ENCODE measurements at regions not wholly inside any gene's neighbourhood (a gene's known extent, or its start where the extent isn't known, plus 50 kb on each side); places are given as distances from the start of the nearest gene placed in this dataset.

GRCh38 chr6:4397307-4397706, 261.9 kb upstream of the ECI2 start:
- Mint-ChIP-seq H3K27ac (ENCODE audit: unreplicated experiment) (no peak overlapping the region), H3K4me3 (ENCODE audit: unreplicated experiment) (no peak overlapping the region), H3K9me3 (ENCODE audit: unreplicated experiment) (no peaks in the 10 kb centered on the region), H3K27me3 (ENCODE audit: unreplicated experiment) (peaks cover 9% of the 10 kb centered on the region), H3K4me1 (ENCODE audit: unreplicated experiment) (peaks cover 16% of the 10 kb centered on the region), H3K36me3 (ENCODE audit: unreplicated experiment) (no peaks in the 10 kb centered on the region)
- no peak for DNase-seq (ENCODE audit: extremely low spot score, unreplicated experiment)
- no peak for TF ChIP-seq CTCF (IDR thresholded peaks at IDR 0.05)

- no peak overlapping the region for H3K4me3 Mint-ChIP-seq (ENCODE audit: unreplicated experiment)
- no peak overlapping the region for H3K27ac Mint-ChIP-seq (ENCODE audit: unreplicated experiment)
- H3K9me3 Mint-ChIP-seq (ENCODE audit: unreplicated experiment): no peaks in the 10 kb centered on the region
- peaks cover 11% of the 10 kb centered on the region for H3K4me1 Mint-ChIP-seq (ENCODE audit: unreplicated experiment)
- TF ChIP-seq CTCF (IDR thresholded peaks at IDR 0.05): no peak
- no peak for DNase-seq (ENCODE audit: extremely low spot score, unreplicated experiment)
- peaks cover 9% of the 10 kb centered on the region for H3K27me3 Mint-ChIP-seq (ENCODE audit: unreplicated experiment)
- H3K36me3 Mint-ChIP-seq (ENCODE audit: unreplicated experiment): no peaks in the 10 kb centered on the region
Measured at GRCh38 chr6:4396044-4396443, 260.7 kb upstream of the ECI2 start.

- no peak overlapping the region for H3K27ac Mint-ChIP-seq (ENCODE audit: unreplicated experiment)
- no peak overlapping the region for H3K4me3 Mint-ChIP-seq (ENCODE audit: unreplicated experiment)
- no peak for DNase-seq (ENCODE audit: extremely low spot score, unreplicated experiment)
- H3K4me1 Mint-ChIP-seq (ENCODE audit: unreplicated experiment): peaks cover 11% of the 10 kb centered on the region
- no peaks in the 10 kb centered on the region for H3K36me3 Mint-ChIP-seq (ENCODE audit: unreplicated experiment)
- H3K9me3 Mint-ChIP-seq (ENCODE audit: unreplicated experiment): no peaks in the 10 kb centered on the region
- peaks cover 9% of the 10 kb centered on the region for H3K27me3 Mint-ChIP-seq (ENCODE audit: unreplicated experiment)
- no peak for TF ChIP-seq CTCF (IDR thresholded peaks at IDR 0.05)
Measured at GRCh38 chr6:4395386-4395785, 260.0 kb upstream of the ECI2 start.

GRCh38 chr6:4394786-4395185, 259.4 kb upstream of the ECI2 start:
- H3K4me3 Mint-ChIP-seq (ENCODE audit: unreplicated experiment): no peak overlapping the region
- peaks cover 9% of the 10 kb centered on the region for H3K27me3 Mint-ChIP-seq (ENCODE audit: unreplicated experiment)
- H3K36me3 Mint-ChIP-seq (ENCODE audit: unreplicated experiment): no peaks in the 10 kb centered on the region
- no peak for TF ChIP-seq CTCF (IDR thresholded peaks at IDR 0.05)
- no peak overlapping the region for H3K27ac Mint-ChIP-seq (ENCODE audit: unreplicated experiment)
- peaks cover 11% of the 10 kb centered on the region for H3K4me1 Mint-ChIP-seq (ENCODE audit: unreplicated experiment)
- H3K9me3 Mint-ChIP-seq (ENCODE audit: unreplicated experiment): no peaks in the 10 kb centered on the region
- no peak for DNase-seq (ENCODE audit: extremely low spot score, unreplicated experiment)

- peaks cover 10% of the 10 kb centered on the region for H3K4me1 Mint-ChIP-seq (ENCODE audit: unreplicated experiment)
- no peak overlapping the region for H3K4me3 Mint-ChIP-seq (ENCODE audit: unreplicated experiment)
- H3K27me3 Mint-ChIP-seq (ENCODE audit: unreplicated experiment): no peaks in the 10 kb centered on the region
- DNase-seq (ENCODE audit: extremely low spot score, unreplicated experiment): no peak
- H3K36me3 Mint-ChIP-seq (ENCODE audit: unreplicated experiment): peaks cover 4% of the 10 kb centered on the region
- TF ChIP-seq CTCF (IDR thresholded peaks at IDR 0.05): no peak
- peaks cover 10% of the 10 kb centered on the region for H3K9me3 Mint-ChIP-seq (ENCODE audit: unreplicated experiment)
- H3K27ac Mint-ChIP-seq (ENCODE audit: unreplicated experiment): no peak overlapping the region
Measured at GRCh38 chr6:4388675-4389074, 253.3 kb upstream of the ECI2 start.
